GM12878 (cell line): ENCODE measurements at regions not wholly inside any gene's neighbourhood (a gene's known extent, or its start where the extent isn't known, plus 50 kb on each side); places are given as distances from the start of the nearest gene placed in this dataset.

Source experiments
- ATAC-seq: fragments of 200-7000 bp; cut with Tn5 transposase; 3 replicates; pipeline ENCODE4 v1.9.1; 2020; ENCODE audit warnings: mild to moderate bottlenecking, moderate library complexity
- BruUV-seq: library from RNA; stranded (reverse); fragments of 400-500 nt; replicated peaks from 2 replicates; lab custom pipeline; 2021; lab: Mats Ljungman, UMichigan
- CTCF ChIA-PET: fragments of 300-600 bp; sonication (Branson Sonifier 250); formaldehyde crosslinking; extraction: SDS; loops from one replicate; lab custom pipeline; 2021; ENCODE audit warnings: inconsistent platforms; lab: Yijun Ruan, JAX
- POLR2A ChIA-PET: fragments of 350-600 bp; formaldehyde crosslinking; extraction: SDS; loops from one replicate; lab custom pipeline; 2021; ENCODE audit warnings: inconsistent platforms; lab: Charles Lee
- RAD21 ChIA-PET: fragments of 300-600 bp; sonication (Branson Sonifier 250); formaldehyde crosslinking; loops from one replicate; lab custom pipeline; 2023; ENCODE audit warnings: antibody characterized with exemption; ENCODE audit not compliant: unreplicated experiment; lab: Charles Lee
- SMC1A ChIA-PET: fragments of 300-600 bp; sonication (Branson Sonifier 250); formaldehyde crosslinking; loops from one replicate; lab custom pipeline; 2023; ENCODE audit not compliant: unreplicated experiment, uncharacterized antibody; lab: Charles Lee
- DNase-seq: peaks from one replicate; pipeline ENCODE4 v3.0.0-alpha.2; 2011; ENCODE audit warnings: low read depth, low spot score
- FAIRE-seq: peaks from 3 replicates; lab custom pipeline; 2011; peaks lifted over from hg19 to GRCh38; lab: Jason Lieb, UNC
- H2AFZ ChIP-seq: 2 replicates; pipeline ENCODE4 v1.6.0; 2011; ENCODE audit warnings: low read depth, low read length, control low read depth; ENCODE audit not compliant: control insufficient read depth
- H3K27ac ChIP-seq: 2 replicates; pipeline ENCODE4 v1.5.1; 2011; ENCODE audit warnings: control low read depth; ENCODE audit not compliant: control insufficient read depth, insufficient read depth
- H3K27me3 ChIP-seq, 2 experiments: replicated peaks in 1 of 2; 2 replicates each; pipeline versions ENCODE4 v1.6.0 to v1.6.1; 2011; ENCODE audit warnings: low read length in 1 of 2; ENCODE audit not compliant: control insufficient read depth in 2 of 2, insufficient read depth in 2 of 2
- H3K36me3 ChIP-seq, 2 experiments: 2 replicates each; pipeline ENCODE4 v1.5.1; 2011; ENCODE audit warnings: low read length in 1 of 2; ENCODE audit not compliant: control insufficient read depth in 2 of 2, insufficient read depth in 2 of 2
- H3K4me1 ChIP-seq: 2 replicates; pipeline ENCODE4 v1.6.1; 2011; ENCODE audit warnings: mild to moderate bottlenecking, low read length, moderate library complexity, mixed read lengths; ENCODE audit not compliant: control insufficient read depth, insufficient read depth
- H3K4me2 ChIP-seq: 2 replicates; pipeline ENCODE4 v1.6.0; 2011; ENCODE audit warnings: control low read depth; ENCODE audit not compliant: control insufficient read depth, insufficient read depth
- H3K4me3 ChIP-seq: fragments of 200-600 bp; sonication (generic); 2 replicates; pipeline ENCODE4 v1.5.1; 2016
- H3K79me2 ChIP-seq: 2 replicates; pipeline ENCODE4 v1.6.0; 2011; ENCODE audit warnings: low read length; ENCODE audit not compliant: control insufficient read depth, insufficient read depth
- H3K9ac ChIP-seq: 2 replicates; pipeline ENCODE4 v1.8.0; 2011; ENCODE audit warnings: low read length, control low read depth, mixed read lengths; ENCODE audit not compliant: control insufficient read depth, insufficient read depth
- H3K9me3 ChIP-seq: replicated peaks from 3 replicates; pipeline ENCODE4 v1.5.1; 2011; ENCODE audit warnings: mild to moderate bottlenecking, low read length; ENCODE audit not compliant: control insufficient read depth, insufficient read depth
- H4K20me1 ChIP-seq: 2 replicates; pipeline ENCODE4 v1.6.0; 2011; ENCODE audit not compliant: control insufficient read depth, insufficient read depth
- CBX3 ChIP-seq: fragments of 200-600 bp; sonication (generic); IDR thresholded peaks from 2 replicates; pipeline ENCODE4 v1.6.1; 2016; ENCODE audit warnings: low read depth, borderline replicate concordance
- CHD2 ChIP-seq: IDR thresholded peaks from 2 replicates; pipeline ENCODE4 v1.6.1; 2011; ENCODE audit warnings: low read depth, low read length, improper control_type of control experiment, borderline replicate concordance
- CHD4 ChIP-seq: fragments of 200-600 bp; sonication (generic); IDR thresholded peaks from 2 replicates; pipeline ENCODE4 v1.6.1; 2016; ENCODE audit warnings: mild to moderate bottlenecking
- ESRRA ChIP-seq: IDR thresholded peaks from 2 replicates; pipeline ENCODE4 v1.6.1; 2012; ENCODE audit warnings: mild to moderate bottlenecking, low read length, improper control_type of control experiment
- HDAC2 ChIP-seq: fragments of 200-600 bp; sonication (generic); IDR thresholded peaks from 2 replicates; pipeline ENCODE4 v1.6.1; 2017
- HDAC6 ChIP-seq: fragments of 200-600 bp; sonication (generic); IDR thresholded peaks from one replicate; pipeline ENCODE4 v1.8.0; 2017; ENCODE audit warnings: antibody characterized with exemption; ENCODE audit not compliant: unreplicated experiment
- IKZF2 ChIP-seq, 2 experiments: fragments of 450-650 bp; IDR thresholded peaks; 2 replicates each; pipeline ENCODE4 v1.6.1; 2017; ENCODE audit warnings: mild to moderate bottlenecking in 2 of 2, moderate library complexity in 2 of 2
- PAX8 ChIP-seq: fragments of 450-650 bp; IDR thresholded peaks from 2 replicates; pipeline ENCODE4 v1.6.1; 2017; ENCODE audit warnings: mild to moderate bottlenecking, moderate library complexity
- POLR2A ChIP-seq: IDR thresholded peaks from 2 replicates; pipeline ENCODE4 v1.6.1; 2011; ENCODE audit warnings: low read depth, mild to moderate bottlenecking, low read length
- RCOR1 ChIP-seq: conservative IDR thresholded peaks from 2 replicates; pipeline ENCODE4 v1.6.1; 2012; ENCODE audit warnings: low read depth, low read length, improper control_type of control experiment
- RELA ChIP-seq: fragments of 450-650 bp; IDR thresholded peaks from 2 replicates; pipeline ENCODE4 v1.8.0; 2014; ENCODE audit warnings: borderline replicate concordance; ENCODE audit not compliant: partially characterized antibody
- SKIL ChIP-seq: fragments of 450-650 bp; IDR thresholded peaks from 2 replicates; pipeline ENCODE4 v1.6.1; 2017; ENCODE audit warnings: mild to moderate bottlenecking, low read depth, inconsistent platforms; ENCODE audit not compliant: poor library complexity, severe bottlenecking
- SRF ChIP-seq, 2 experiments: IDR thresholded peaks; 2 replicates each; pipeline ENCODE4 v1.6.1; 2011; ENCODE audit warnings: low read depth in 2 of 2, low read length in 2 of 2, mild to moderate bottlenecking in 1 of 2, moderate library complexity in 1 of 2
- TARDBP ChIP-seq: IDR thresholded peaks from 2 replicates; pipeline ENCODE4 v1.6.1; 2016; ENCODE audit warnings: borderline replicate concordance
- TBL1XR1 ChIP-seq: IDR thresholded peaks from 2 replicates; pipeline ENCODE4 v1.6.1; 2012; ENCODE audit warnings: low read depth, low read length, improper control_type of control experiment
- TCF3 ChIP-seq: IDR thresholded peaks from 2 replicates; pipeline ENCODE4 v1.6.1; 2012; ENCODE audit warnings: low read depth, mild to moderate bottlenecking, low read length, borderline replicate concordance; ENCODE audit not compliant: insufficient read depth
- YBX1 ChIP-seq: fragments of 450-650 bp; IDR thresholded peaks from 2 replicates; pipeline ENCODE4 v1.6.1; 2016; ENCODE audit warnings: antibody characterized with exemption
- WGBS: methylation state at CpG from one replicate; pipeline ENCODE4 v1.1.6; 2016; ENCODE audit warnings: low lambda C conversion rate; ENCODE audit not compliant: insufficient replicate concordance, insufficient coverage; ENCODE audit errors: missing lambda C conversion rate; 5-methylcytosine and 5-hydroxymethylcytosine counted together
- in situ Hi-C: fragments of 300-500 bp; cut with MboI; formaldehyde crosslinking; loops from 9 replicates; pipeline ENCODE4 v1.14.3; 2018; ENCODE audit warnings: mixed read lengths
- intact Hi-C: fragments of 100-400 bp; cut with micrococcal nuclease; formaldehyde crosslinking; loops from one replicate; pipeline ENCODE4 v1.14.2; 2022; ENCODE audit not compliant: unreplicated experiment

DNA sequence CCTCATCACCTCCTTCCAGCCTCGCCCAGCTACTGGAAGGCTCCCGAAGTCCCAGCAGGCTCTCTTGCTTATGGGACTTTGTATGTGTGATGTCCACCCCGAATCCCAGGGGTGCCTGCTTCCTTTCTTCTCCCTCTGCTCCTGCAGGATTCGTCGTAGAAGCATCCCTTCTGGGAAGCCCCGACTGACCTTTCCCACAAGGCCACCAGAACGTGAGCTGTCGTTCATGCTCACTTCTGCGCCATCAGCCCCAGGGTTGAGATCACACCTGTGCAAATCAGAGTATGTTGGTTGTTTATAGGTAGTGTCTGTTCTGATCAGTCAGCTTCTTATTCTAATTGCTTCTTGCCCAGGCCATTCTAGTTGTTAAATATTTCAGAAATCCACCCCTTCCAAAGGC lies 101.8 kb downstream of the HS1BP3 start:
- Histone ChIP-seq H3K36me3 (no peaks in the 10 kb centered on the region), H3K4me3 (no peak overlapping the region), H3K4me2 (no peak overlapping the region), H3K9ac (no peak overlapping the region), H3K27ac (no peak overlapping the region), H3K79me2 (no peaks in the 10 kb centered on the region), H3K27me3 (no peaks in the 10 kb centered on the region), H4K20me1 (no peaks in the 10 kb centered on the region), H3K9me3 (no peaks in the 10 kb centered on the region; the same call in 2 of the 3 replicates), H3K4me1 (peaks cover 3% of the 10 kb centered on the region; the same call in 1 of the 2 replicates), H2AFZ (no peak overlapping the region)
- ChIA-PET SMC1A (interaction anchor here (1.0 to 1.3 kb wide), 4 partner anchors 13 to 50 kb away, joined by 3 to 6 read pairs (median 3); no protein-coding TSS in a partner anchor), CTCF (interaction anchor here (1.3 kb wide), 1 partner anchor 11 kb away, joined by 3 read pairs; no protein-coding TSS in a partner anchor), POLR2A (no interaction called here), RAD21 (interaction anchor here (0.9 to 1.3 kb wide), 2 partner anchors 47 to 87 kb away, joined by 3 read pairs; no protein-coding TSS in a partner anchor)
- in situ Hi-C loops = no loop called here
- ATAC-seq (no peak), FAIRE-seq (no peak), DNase-seq (no peak)
- TF ChIP-seq CHD2 (no peak), RELA (no peak), TBL1XR1 (no peak), TCF3 (no peak), PAX8 (no peak)
- WGBS = 56% methylated on average over 9 of the region's 9 CpGs
- intact Hi-C loops = no loop called here
- BruUV-seq = no TSS peak

DNA sequence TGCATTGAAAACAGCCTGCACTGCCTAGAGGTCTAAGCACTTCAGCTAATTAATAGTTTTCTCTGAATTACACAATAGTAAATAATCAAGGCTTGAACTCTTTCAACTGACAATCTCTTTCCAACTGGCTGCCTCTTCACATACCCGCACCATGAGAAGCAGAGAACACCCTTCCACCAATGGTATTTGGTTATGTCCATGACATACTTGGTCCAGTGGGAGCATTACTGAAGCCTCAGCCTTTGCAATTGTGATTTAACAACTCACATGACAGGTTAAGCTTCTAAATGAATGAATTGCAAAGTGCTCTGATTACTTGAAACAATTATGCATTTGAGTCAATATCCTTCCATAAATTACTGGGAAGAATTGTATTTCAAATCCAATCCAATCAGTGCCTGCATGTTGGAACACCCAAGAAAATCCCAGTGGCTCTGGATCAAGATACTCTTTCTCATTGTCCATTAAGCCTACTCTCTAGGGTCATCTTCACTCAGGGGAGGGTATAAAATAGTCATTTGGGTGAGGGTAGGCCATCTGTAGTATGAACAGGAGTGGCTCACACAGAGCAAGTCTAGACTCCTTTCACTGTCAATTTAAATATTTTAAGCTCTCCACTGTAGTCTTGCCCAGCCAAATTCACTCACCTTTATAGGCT lies 101.1 kb downstream of the HS1BP3 start:
- H3K27ac ChIP-seq = no peak overlapping the region
- H3K9ac ChIP-seq = no peak overlapping the region
- DNase-seq (no peak), ATAC-seq (no peak), FAIRE-seq (no peak)
- H2AFZ ChIP-seq = no peak overlapping the region
- no peaks in the 10 kb centered on the region for H4K20me1 ChIP-seq
- 91% methylated on average over 1 of the region's 1 CpG for WGBS
- H3K27me3 ChIP-seq = no peaks in the 10 kb centered on the region
- intact Hi-C loops (no loop called here), in situ Hi-C loops (no loop called here)
- H3K36me3 ChIP-seq = no peaks in the 10 kb centered on the region
- no peak overlapping the region for H3K4me2 ChIP-seq
- H3K9me3 ChIP-seq = no peaks in the 10 kb centered on the region; the same call in 2 of the 3 replicates
- ChIA-PET RAD21 (interaction anchor here (0.9 to 1.3 kb wide), 2 partner anchors 46 to 86 kb away, joined by 3 read pairs; no protein-coding TSS in a partner anchor), SMC1A (interaction anchor here (1.2 to 1.3 kb wide), 3 partner anchors 14 to 50 kb away, joined by 3 read pairs; no protein-coding TSS in a partner anchor), POLR2A (no interaction called here), CTCF (interaction anchor here (1.3 kb wide), 1 partner anchor 12 kb away, joined by 3 read pairs; no protein-coding TSS in a partner anchor)
- H3K4me1 ChIP-seq = peaks cover 3% of the 10 kb centered on the region; the same call in 1 of the 2 replicates
- no peak overlapping the region for H3K4me3 ChIP-seq
- H3K79me2 ChIP-seq = no peaks in the 10 kb centered on the region
- no TSS peak for BruUV-seq
- TF ChIP-seq SKIL = no peak
- no peak for TF ChIP-seq CHD4
- TF ChIP-seq RCOR1 = no peak
- no peak for TF ChIP-seq SRF (IDR thresholded peaks at IDR 0.05; ENCODE audit: low read depth in 2 of 2, low read length in 2 of 2)
- TF ChIP-seq HDAC6 = no peak
- no peak for TF ChIP-seq TARDBP
- TF ChIP-seq POLR2A = no peak
- no peak for TF ChIP-seq HDAC2
- no peak for TF ChIP-seq ESRRA
- TF ChIP-seq IKZF2 (IDR thresholded peaks at IDR 0.05) = no peak
- TF ChIP-seq CHD2 = no peak
- TF ChIP-seq YBX1 = no peak
- TF ChIP-seq CBX3 = no peak
